ENCODE measurements at regions not wholly inside any gene's neighbourhood (a gene's known extent, or its start where the extent isn't known, plus 50 kb on each side); places are given as distances from the start of the nearest gene placed in this dataset.
A peak's percentile ranks its signal among the peaks of the same experiment; 100 is the strongest.

DNA sequence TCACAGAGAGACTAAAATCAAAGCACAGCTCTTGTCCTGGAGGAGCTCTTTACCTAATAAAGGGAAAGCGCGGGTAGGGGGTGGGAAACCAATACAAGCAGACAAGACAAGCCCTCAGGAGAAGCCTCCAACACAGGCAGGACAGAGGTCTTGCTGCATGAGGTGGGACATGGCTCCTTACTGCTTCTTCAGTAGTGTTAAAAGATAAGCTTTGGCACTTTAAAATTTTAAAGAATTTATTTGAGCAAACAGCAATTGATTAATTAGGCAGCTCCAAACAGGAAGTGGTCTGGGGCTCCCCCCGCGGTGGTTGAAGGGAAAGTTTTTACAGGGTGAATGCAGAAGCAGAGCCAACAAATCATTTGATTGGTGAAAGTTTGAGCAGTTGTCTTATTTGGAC, 50.3 kb upstream of the MACC1 start:
- WGBS, 2 donors, result 67 to 68% methylated on average over 4 of the region's 4 CpGs
- no peak for DNase-seq
- H3K27me3 ChIP-seq, result no peaks in the 10 kb centered on the region
- no peak overlapping the region for H3K27ac ChIP-seq
- TF ChIP-seq, protein P1, sequence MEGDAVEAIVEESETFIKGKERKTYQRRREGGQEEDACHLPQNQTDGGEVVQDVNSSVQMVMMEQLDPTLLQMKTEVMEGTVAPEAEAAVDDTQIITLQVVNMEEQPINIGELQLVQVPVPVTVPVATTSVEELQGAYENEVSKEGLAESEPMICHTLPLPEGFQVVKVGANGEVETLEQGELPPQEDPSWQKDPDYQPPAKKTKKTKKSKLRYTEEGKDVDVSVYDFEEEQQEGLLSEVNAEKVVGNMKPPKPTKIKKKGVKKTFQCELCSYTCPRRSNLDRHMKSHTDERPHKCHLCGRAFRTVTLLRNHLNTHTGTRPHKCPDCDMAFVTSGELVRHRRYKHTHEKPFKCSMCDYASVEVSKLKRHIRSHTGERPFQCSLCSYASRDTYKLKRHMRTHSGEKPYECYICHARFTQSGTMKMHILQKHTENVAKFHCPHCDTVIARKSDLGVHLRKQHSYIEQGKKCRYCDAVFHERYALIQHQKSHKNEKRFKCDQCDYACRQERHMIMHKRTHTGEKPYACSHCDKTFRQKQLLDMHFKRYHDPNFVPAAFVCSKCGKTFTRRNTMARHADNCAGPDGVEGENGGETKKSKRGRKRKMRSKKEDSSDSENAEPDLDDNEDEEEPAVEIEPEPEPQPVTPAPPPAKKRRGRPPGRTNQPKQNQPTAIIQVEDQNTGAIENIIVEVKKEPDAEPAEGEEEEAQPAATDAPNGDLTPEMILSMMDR (IDR thresholded peaks at IDR 0.05), result no peak
- no peak for TF ChIP-seq POLR2A (IDR thresholded peaks at IDR 0.05)
- no peaks in the 10 kb centered on the region for H3K9me3 ChIP-seq
- intact Hi-C loops (cut with DNase I; ENCODE audit: low total_unique reads), result no loop called here
- peaks cover 7% of the 10 kb centered on the region for H3K4me1 ChIP-seq
- H3K36me3 ChIP-seq (ENCODE audit: low read depth, missing control alignments), result no peaks in the 10 kb centered on the region
- no peak overlapping the region for H3K4me3 ChIP-seq

- DNase-seq, result no peak
- WGBS, 2 donors, result 98 to 100% methylated on average over 1 of the region's 1 CpG
- no peaks in the 10 kb centered on the region for H3K27me3 ChIP-seq
- no peak overlapping the region for H3K27ac ChIP-seq
- H3K36me3 ChIP-seq (ENCODE audit: low read depth, missing control alignments), result no peaks in the 10 kb centered on the region
- no peak overlapping the region for H3K4me3 ChIP-seq
- intact Hi-C loops (cut with DNase I; ENCODE audit: low total_unique reads), result no loop called here
- peaks cover 7% of the 10 kb centered on the region for H3K4me1 ChIP-seq
- H3K9me3 ChIP-seq, result no peaks in the 10 kb centered on the region
- TF ChIP-seq POLR2A (IDR thresholded peaks at IDR 0.05), result no peak
Observed at GRCh38 chr7:20268824-20269223, 51.6 kb upstream of the MACC1 start.

GRCh38 chr7:20269726-20270125, 52.5 kb upstream of the MACC1 start:
- intact Hi-C loops (cut with DNase I; ENCODE audit: low total_unique reads), result no loop called here
- H3K27ac ChIP-seq, result peak overlapping the region; percentile 53 to 79
- H3K27me3 ChIP-seq, result no peaks in the 10 kb centered on the region
- no peaks in the 10 kb centered on the region for H3K36me3 ChIP-seq (ENCODE audit: low read depth, missing control alignments)
- no peak for DNase-seq
- H3K4me1 ChIP-seq, result peaks cover 7% of the 10 kb centered on the region
- no peaks in the 10 kb centered on the region for H3K9me3 ChIP-seq
- TF ChIP-seq, protein P1 (IDR thresholded peaks at IDR 0.05), result no peak
- no peak for TF ChIP-seq POLR2A (IDR thresholded peaks at IDR 0.05)
- no peak overlapping the region for H3K4me3 ChIP-seq

- H3K36me3 ChIP-seq (ENCODE audit: low read depth, missing control alignments), result no peaks in the 10 kb centered on the region
- peak overlapping the region; percentile 53 to 79 for H3K27ac ChIP-seq
- no peak overlapping the region for H3K4me3 ChIP-seq
- no peaks in the 10 kb centered on the region for H3K9me3 ChIP-seq
- no peak for DNase-seq
- peaks cover 7% of the 10 kb centered on the region for H3K4me1 ChIP-seq
- no peaks in the 10 kb centered on the region for H3K27me3 ChIP-seq
- 31 to 55% methylated on average over 2 of the region's 2 CpGs for WGBS, 2 donors
- TF ChIP-seq, protein P1 (IDR thresholded peaks at IDR 0.05), result no peak
- intact Hi-C loops (cut with DNase I; ENCODE audit: low total_unique reads), result no loop called here
Observed at GRCh38 chr7:20270371-20270770, 53.2 kb upstream of the MACC1 start.

DNA sequence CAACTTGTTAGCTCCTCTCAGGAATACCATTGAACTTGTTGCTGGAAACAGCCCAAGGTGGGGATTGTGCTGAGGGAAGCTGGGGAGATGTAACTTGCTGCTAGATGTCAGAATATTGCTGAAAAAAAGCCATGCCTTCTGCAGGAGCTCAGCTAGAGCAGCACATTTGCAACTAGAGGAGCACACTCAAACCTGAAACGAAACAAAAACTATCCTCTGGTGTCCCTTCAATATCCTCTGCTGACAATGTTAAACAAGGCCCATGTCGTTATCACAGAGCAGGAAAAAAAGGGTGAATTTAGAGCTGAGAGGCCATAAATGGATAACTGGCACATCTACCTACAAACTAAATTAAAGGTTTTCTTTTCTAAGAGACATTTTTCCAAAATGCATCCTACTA, 53.7 kb upstream of the MACC1 start:
- Histone ChIP-seq H3K36me3 (ENCODE audit: low read depth, missing control alignments) (no peaks in the 10 kb centered on the region), H3K4me1 (peaks cover 7% of the 10 kb centered on the region), H3K27ac (peak overlapping the region in 1 of 2 donors; percentile 79), H3K4me3 (no peak overlapping the region), H3K27me3 (no peaks in the 10 kb centered on the region), H3K9me3 (no peaks in the 10 kb centered on the region)
- intact Hi-C loops (cut with DNase I; ENCODE audit: low total_unique reads), result no loop called here
- no peak for TF ChIP-seq POLR2A (IDR thresholded peaks at IDR 0.05)
- TF ChIP-seq, protein P1 (IDR thresholded peaks at IDR 0.05), result no peak
- no peak for DNase-seq
- 41 to 43% methylated on average over 2 of the region's 2 CpGs for WGBS, 2 donors

All from testis (tissue), 2 donors.